MG63 (cell line): ENCODE measurements at regions not wholly inside any gene's neighbourhood (a gene's known extent, or its start where the extent isn't known, plus 50 kb on each side); places are given as distances from the start of the nearest gene placed in this dataset.
"Not testable (repeated sequence)": the region's sequence is repeated elsewhere in the genome, so short reads cannot be mapped to it uniquely, and the experiment has no call there.

Source experiments
- DNase-seq: peaks from one replicate; pipeline ENCODE4 v3.0.0-alpha.2; 2020
- H3K27me3 ChIP-seq: fragments of 250-450 bp; sonication (Bioruptor Pico); 2 replicates; pipeline ENCODE4 v1.5.1; 2020; ENCODE audit warnings: mild to moderate bottlenecking, moderate library complexity
- H3K36me3 ChIP-seq: fragments of 250-450 bp; sonication (Bioruptor Pico); 2 replicates; pipeline ENCODE4 v1.5.1; 2020; ENCODE audit warnings: mild to moderate bottlenecking, moderate library complexity
- H3K4me3 ChIP-seq: fragments of 250-450 bp; sonication (Bioruptor Pico); 2 replicates; pipeline ENCODE4 v1.5.1; 2020; ENCODE audit warnings: mild to moderate bottlenecking, moderate library complexity
- H3K9me3 ChIP-seq: fragments of 250-450 bp; sonication (Bioruptor Pico); 2 replicates; pipeline ENCODE4 v1.5.1; 2020; ENCODE audit warnings: mild to moderate bottlenecking, moderate library complexity

- no peaks in the 10 kb centered on the region for H3K9me3 ChIP-seq
- no peaks in the 10 kb centered on the region for H3K27me3 ChIP-seq
- no peaks in the 10 kb centered on the region for H3K36me3 ChIP-seq
- DNase-seq, result no peak
- no peak overlapping the region for H3K4me3 ChIP-seq
These were observed 488.7 kb downstream of the OMA1 start for GRCh38 chr1:58057826-58058225.

GRCh38 chr1:58051187-58051586 lies 495.3 kb downstream of the OMA1 start:
- H3K27me3 ChIP-seq, DNase-seq, H3K4me3 ChIP-seq, H3K36me3 ChIP-seq, H3K9me3 ChIP-seq: not testable (repeated sequence)

GRCh38 chr1:58047265-58047858 lies 499.2 kb downstream of the OMA1 start:
- H3K27me3 ChIP-seq, result no peaks in the 10 kb centered on the region
- peak; percentile 19 for DNase-seq
- H3K9me3 ChIP-seq, result no peaks in the 10 kb centered on the region
- H3K4me3 ChIP-seq, result no peak overlapping the region
- no peaks in the 10 kb centered on the region for H3K36me3 ChIP-seq

- Histone ChIP-seq H3K36me3 (no peaks in the 10 kb centered on the region), H3K9me3 (no peaks in the 10 kb centered on the region), H3K27me3 (no peaks in the 10 kb centered on the region; the same call in 1 of the 2 replicates), H3K4me3 (no peak overlapping the region)
- DNase-seq, result no peak
These were observed 501.3 kb downstream of the OMA1 start for GRCh38 chr1:58045094-58045705.

- H3K9me3 ChIP-seq, result no peaks in the 10 kb centered on the region
- no peak overlapping the region for H3K4me3 ChIP-seq
- no peak for DNase-seq
- H3K27me3 ChIP-seq, result peaks cover 2% of the 10 kb centered on the region; the same call in 1 of the 2 replicates
- H3K36me3 ChIP-seq, result no peaks in the 10 kb centered on the region
These were observed 504.9 kb downstream of the OMA1 start for GRCh38 chr1:58041621-58042020.

GRCh38 chr1:58038574-58038973 lies 508.0 kb downstream of the OMA1 start:
- no peaks in the 10 kb centered on the region for H3K9me3 ChIP-seq
- H3K36me3 ChIP-seq, result no peaks in the 10 kb centered on the region
- peaks cover 2% of the 10 kb centered on the region; the same call in 1 of the 2 replicates for H3K27me3 ChIP-seq
- H3K4me3 ChIP-seq, result no peak overlapping the region
- no peak for DNase-seq

- no peaks in the 10 kb centered on the region for H3K9me3 ChIP-seq
- H3K4me3 ChIP-seq, result no peak overlapping the region
- H3K36me3 ChIP-seq, result no peaks in the 10 kb centered on the region
- DNase-seq, result no peak
- peaks cover 4% of the 10 kb centered on the region; the same call in 1 of the 2 replicates for H3K27me3 ChIP-seq
These were observed 511.0 kb downstream of the OMA1 start for GRCh38 chr1:58035523-58035922.

GRCh38 chr1:58033311-58033710 lies 513.2 kb downstream of the OMA1 start:
- no peak for DNase-seq
- Histone ChIP-seq H3K36me3 (no peaks in the 10 kb centered on the region), H3K9me3 (no peaks in the 10 kb centered on the region), H3K4me3 (no peak overlapping the region), H3K27me3 (0 out of 2 replicates have a peak, but pooled peaks cover 2% of the 10 kb centered on the region)

- DNase-seq, result no peak
- Histone ChIP-seq H3K36me3 (no peaks in the 10 kb centered on the region), H3K9me3 (no peaks in the 10 kb centered on the region), H3K4me3 (no peak overlapping the region), H3K27me3 (0 out of 2 replicates have a peak, but pooled peaks cover 2% of the 10 kb centered on the region)
These were observed 513.9 kb downstream of the OMA1 start for GRCh38 chr1:58032611-58033073.

GRCh38 chr1:58031416-58031815 lies 515.1 kb downstream of the OMA1 start:
- DNase-seq, result no peak
- Histone ChIP-seq H3K4me3 (no peak overlapping the region), H3K27me3 (0 out of 2 replicates have a peak, but pooled peaks cover 2% of the 10 kb centered on the region)

GRCh38 chr1:58030456-58030855 lies 516.1 kb downstream of the OMA1 start:
- Histone ChIP-seq H3K9me3 (no peaks in the 10 kb centered on the region), H3K27me3 (0 out of 2 replicates have a peak, but pooled peaks cover 2% of the 10 kb centered on the region), H3K4me3 (no peak overlapping the region), H3K36me3 (no peaks in the 10 kb centered on the region)
- no peak for DNase-seq

More at GRCh38 chr1:58031416-58031815, 515.1 kb downstream of the OMA1 start:
- no peaks in the 10 kb centered on the region for H3K9me3 ChIP-seq
- no peaks in the 10 kb centered on the region for H3K36me3 ChIP-seq

- Histone ChIP-seq H3K9me3 (no peaks in the 10 kb centered on the region), H3K36me3 (no peaks in the 10 kb centered on the region), H3K4me3 (no peak overlapping the region), H3K27me3 (no peaks in the 10 kb centered on the region)
- DNase-seq, result no peak
These were observed 528.9 kb downstream of the OMA1 start for GRCh38 chr1:58017641-58018040.

- DNase-seq, result no peak
- H3K9me3 ChIP-seq, result no peaks in the 10 kb centered on the region
- H3K36me3 ChIP-seq, result no peaks in the 10 kb centered on the region
- H3K4me3 ChIP-seq, result no peak overlapping the region
- H3K27me3 ChIP-seq, result no peaks in the 10 kb centered on the region
These were observed 533.3 kb downstream of the OMA1 start for GRCh38 chr1:58013237-58013636.

GRCh38 chr1:58011978-58012377 lies 534.5 kb downstream of the OMA1 start:
- Histone ChIP-seq H3K9me3 (no peaks in the 10 kb centered on the region), H3K27me3 (no peaks in the 10 kb centered on the region), H3K36me3 (no peaks in the 10 kb centered on the region), H3K4me3 (no peak overlapping the region)
- DNase-seq, result no peak

GRCh38 chr1:58006421-58007046 lies 540.0 kb downstream of the OMA1 start:
- no peak for DNase-seq
- no peaks in the 10 kb centered on the region for H3K27me3 ChIP-seq
- H3K36me3 ChIP-seq, result no peaks in the 10 kb centered on the region
- no peak overlapping the region for H3K4me3 ChIP-seq
- no peaks in the 10 kb centered on the region for H3K9me3 ChIP-seq

GRCh38 chr1:58005212-58005611 lies 541.3 kb downstream of the OMA1 start:
- Histone ChIP-seq H3K9me3 (no peaks in the 10 kb centered on the region), H3K36me3 (no peaks in the 10 kb centered on the region)

GRCh38 chr1:58003988-58004387 lies 542.5 kb downstream of the OMA1 start:
- no peaks in the 10 kb centered on the region for H3K36me3 ChIP-seq
- no peaks in the 10 kb centered on the region for H3K27me3 ChIP-seq
- DNase-seq, result no peak
- no peak overlapping the region for H3K4me3 ChIP-seq
- no peaks in the 10 kb centered on the region for H3K9me3 ChIP-seq

More at GRCh38 chr1:58005212-58005611, 541.3 kb downstream of the OMA1 start:
- DNase-seq, result no peak
- Histone ChIP-seq H3K4me3 (no peak overlapping the region), H3K27me3 (no peaks in the 10 kb centered on the region)

GRCh38 chr1:58003059-58003458 lies 543.5 kb downstream of the OMA1 start:
- no peak for DNase-seq
- Histone ChIP-seq H3K4me3 (no peak overlapping the region), H3K27me3 (no peaks in the 10 kb centered on the region), H3K9me3 (no peaks in the 10 kb centered on the region), H3K36me3 (no peaks in the 10 kb centered on the region)
